Uterus (tissue), 3 donors: ENCODE measurements at regions not wholly inside any gene's neighbourhood (a gene's known extent, or its start where the extent isn't known, plus 50 kb on each side); places are given as distances from the start of the nearest gene placed in this dataset.

Source experiments
- DNase-seq, 2 donors: peaks; one replicate each; pipeline ENCODE4 v3.0.0-alpha.2; 2019 to 2020
- H3K27ac ChIP-seq, 2 donors: fragments of 200-600 bp; sonication (generic); 1 replicate in 1 of 2; 2 replicates in 1 of 2; pipeline ENCODE4 v1.5.1; 2016 to 2018
- H3K27me3 ChIP-seq, 2 donors: fragments of 200-600 bp; sonication (generic); one replicate each; pipeline ENCODE4 v1.5.1; 2018 to 2019; ENCODE audit warnings: control low read depth in 1 of 2
- H3K36me3 ChIP-seq, 2 donors: fragments of 200-600 bp; sonication (generic); one replicate each; pipeline ENCODE4 v1.5.1; 2019; ENCODE audit warnings: control low read depth in 1 of 2
- H3K4me1 ChIP-seq, 2 donors: fragments of 200-600 bp; sonication (generic); one replicate each; pipeline ENCODE4 v1.5.1; 2018 to 2019; ENCODE audit warnings: control low read depth in 1 of 2
- H3K4me3 ChIP-seq, 2 donors: fragments of 200-600 bp; sonication (generic); 1 replicate in 1 of 2; 2 replicates in 1 of 2; pipeline ENCODE4 v1.5.1; 2018 to 2019; ENCODE audit warnings: mild to moderate bottlenecking in 1 of 2
- H3K9me3 ChIP-seq, 2 donors: fragments of 200-600 bp; sonication (generic); one replicate each; pipeline ENCODE4 v1.5.1; 2019; ENCODE audit warnings: control low read depth in 1 of 2
- CTCF ChIP-seq, 4 experiments: fragments of 200-600 bp in 2 of 4; fragments of 450-650 bp in 2 of 4; sonication (generic) in 2 of 4; IDR thresholded peaks; one replicate each; pipeline ENCODE4 v1.5.1; 2016 to 2019; ENCODE audit warnings: antibody characterized with exemption in 4 of 4, mild to moderate bottlenecking in 2 of 4, moderate library complexity in 1 of 4
- POLR2A ChIP-seq, 2 donors: fragments of 450-650 bp; IDR thresholded peaks; one replicate each; pipeline ENCODE4 v1.6.1; 2016; ENCODE audit warnings: antibody characterized with exemption in 2 of 2, mild to moderate bottlenecking in 1 of 2, moderate library complexity in 1 of 2
- intact Hi-C: fragments of 100-400 bp; cut with DNase I; formaldehyde crosslinking; loops from one replicate; pipeline ENCODE4 v1.15.1; 2023; ENCODE audit warnings: low total_unique reads
- donor health status: DM: yes; HTN: yes; CAD: no.

GRCh38 chr20:55745840-55746239 is 259.5 kb downstream of the CBLN4 start:
- TF ChIP-seq CTCF (IDR thresholded peaks at IDR 0.05) (no peak), POLR2A (IDR thresholded peaks at IDR 0.05) (no peak)
- intact Hi-C loops, result no loop called here
- no peaks in the 10 kb centered on the region for H3K36me3 ChIP-seq

GRCh38 chr20:55744896-55745295 is 260.4 kb downstream of the CBLN4 start:
- H3K27me3 ChIP-seq, result no peaks in the 10 kb centered on the region
- H3K4me3 ChIP-seq, result no peak overlapping the region
- H3K27ac ChIP-seq, result no peak overlapping the region
- H3K9me3 ChIP-seq, result no peaks in the 10 kb centered on the region
- TF ChIP-seq CTCF (IDR thresholded peaks at IDR 0.05) (no peak), POLR2A (IDR thresholded peaks at IDR 0.05) (no peak)
- DNase-seq, result no peak
- no peaks in the 10 kb centered on the region for H3K4me1 ChIP-seq
- no peaks in the 10 kb centered on the region for H3K36me3 ChIP-seq
- intact Hi-C loops, result no loop called here

More at GRCh38 chr20:55745840-55746239, 259.5 kb downstream of the CBLN4 start:
- no peaks in the 10 kb centered on the region for H3K4me1 ChIP-seq
- no peak for DNase-seq
- no peaks in the 10 kb centered on the region for H3K27me3 ChIP-seq
- H3K9me3 ChIP-seq, result no peaks in the 10 kb centered on the region
- no peak overlapping the region for H3K4me3 ChIP-seq
- H3K27ac ChIP-seq, result no peak overlapping the region

- intact Hi-C loops, result no loop called here
- DNase-seq, result no peak
- no peak overlapping the region for H3K27ac ChIP-seq
- H3K4me3 ChIP-seq, result no peak overlapping the region
- TF ChIP-seq POLR2A (IDR thresholded peaks at IDR 0.05) (no peak), CTCF (IDR thresholded peaks at IDR 0.05) (no peak)
- H3K27me3 ChIP-seq, result no peaks in the 10 kb centered on the region
- no peaks in the 10 kb centered on the region for H3K4me1 ChIP-seq
- H3K9me3 ChIP-seq, result no peaks in the 10 kb centered on the region
- no peaks in the 10 kb centered on the region for H3K36me3 ChIP-seq
Measured at GRCh38 chr20:55741801-55742200, 263.5 kb downstream of the CBLN4 start.

GRCh38 chr20:55740076-55740475 is 265.2 kb downstream of the CBLN4 start:
- TF ChIP-seq CTCF (IDR thresholded peaks at IDR 0.05) (no peak), POLR2A (IDR thresholded peaks at IDR 0.05) (no peak)
- H3K4me1 ChIP-seq, result no peaks in the 10 kb centered on the region
- no peak overlapping the region for H3K27ac ChIP-seq
- H3K4me3 ChIP-seq, result no peak overlapping the region
- H3K27me3 ChIP-seq, result no peaks in the 10 kb centered on the region
- H3K36me3 ChIP-seq, result no peaks in the 10 kb centered on the region
- DNase-seq, result no peak
- H3K9me3 ChIP-seq, result no peaks in the 10 kb centered on the region
- intact Hi-C loops, result no loop called here

GRCh38 chr20:55730321-55730720 is 275.0 kb downstream of the CBLN4 start:
- Histone ChIP-seq H3K9me3 (no peaks in the 10 kb centered on the region), H3K27me3 (no peaks in the 10 kb centered on the region), H3K4me1 (no peaks in the 10 kb centered on the region), H3K27ac (no peak overlapping the region), H3K4me3 (no peak overlapping the region), H3K36me3 (no peaks in the 10 kb centered on the region)
- DNase-seq, result no peak
- TF ChIP-seq CTCF (IDR thresholded peaks at IDR 0.05) (no peak), POLR2A (IDR thresholded peaks at IDR 0.05) (no peak)
- intact Hi-C loops, result no loop called here
